T-helper 2 cell treated with Interferon-gamma antibody and Interleukin-4, amounts not matched to agents 5 μg/mL and 100 μg/mL, for 36 hours (primary cell): ENCODE measurements at regions not wholly inside any gene's neighbourhood (a gene's known extent, or its start where the extent isn't known, plus 50 kb on each side); places are given as distances from the start of the nearest gene placed in this dataset.

ENCODE experiments used
- DNase-seq: peaks from one replicate; pipeline ENCODE4 v3.0.0; 2021; ENCODE audit warnings: low spot score
- H3K27ac Mint-ChIP-seq: one replicate; pipeline ENCODE4 v1.8.0; 2021; ENCODE audit warnings: mild to moderate bottlenecking, mixed read lengths
- H3K27me3 Mint-ChIP-seq: one replicate; pipeline ENCODE4 v1.8.0; 2021; ENCODE audit warnings: low read depth, mixed read lengths
- H3K36me3 Mint-ChIP-seq: one replicate; pipeline ENCODE4 v1.8.0; 2021; ENCODE audit warnings: low read depth, mixed read lengths
- H3K4me1 Mint-ChIP-seq: one replicate; pipeline ENCODE4 v1.8.0; 2021; ENCODE audit warnings: low read depth, mixed read lengths
- H3K4me3 Mint-ChIP-seq: one replicate; pipeline ENCODE4 v1.8.0; 2022; ENCODE audit warnings: mild to moderate bottlenecking, moderate library complexity, mixed read lengths
- H3K9me3 Mint-ChIP-seq: one replicate; pipeline ENCODE4 v1.8.0; 2021; ENCODE audit warnings: mixed read lengths

- no peak for DNase-seq
- Mint-ChIP-seq H3K4me3 (no peak overlapping the region), H3K27me3 (no peaks in the 10 kb centered on the region), H3K36me3 (no peaks in the 10 kb centered on the region), H3K27ac (no peak overlapping the region), H3K9me3 (peaks cover 56% of the 10 kb centered on the region), H3K4me1 (no peaks in the 10 kb centered on the region)
These were observed 670.0 kb upstream of the CDH2 start for GRCh38 chr18:28846958-28847357.

GRCh38 chr18:28837100-28837499 is 660.2 kb upstream of the CDH2 start:
- no peaks in the 10 kb centered on the region for H3K27me3 Mint-ChIP-seq
- no peaks in the 10 kb centered on the region for H3K36me3 Mint-ChIP-seq
- no peak overlapping the region for H3K4me3 Mint-ChIP-seq
- DNase-seq: no peak
- H3K9me3 Mint-ChIP-seq: peaks cover 9% of the 10 kb centered on the region
- no peaks in the 10 kb centered on the region for H3K4me1 Mint-ChIP-seq
- H3K27ac Mint-ChIP-seq: no peak overlapping the region

- Mint-ChIP-seq H3K36me3 (no peaks in the 10 kb centered on the region), H3K4me3 (no peak overlapping the region), H3K27ac (no peak overlapping the region), H3K4me1 (no peaks in the 10 kb centered on the region), H3K9me3 (peaks cover 7% of the 10 kb centered on the region), H3K27me3 (no peaks in the 10 kb centered on the region)
- no peak for DNase-seq
These were observed 658.0 kb upstream of the CDH2 start for GRCh38 chr18:28834889-28835288.

DNA sequence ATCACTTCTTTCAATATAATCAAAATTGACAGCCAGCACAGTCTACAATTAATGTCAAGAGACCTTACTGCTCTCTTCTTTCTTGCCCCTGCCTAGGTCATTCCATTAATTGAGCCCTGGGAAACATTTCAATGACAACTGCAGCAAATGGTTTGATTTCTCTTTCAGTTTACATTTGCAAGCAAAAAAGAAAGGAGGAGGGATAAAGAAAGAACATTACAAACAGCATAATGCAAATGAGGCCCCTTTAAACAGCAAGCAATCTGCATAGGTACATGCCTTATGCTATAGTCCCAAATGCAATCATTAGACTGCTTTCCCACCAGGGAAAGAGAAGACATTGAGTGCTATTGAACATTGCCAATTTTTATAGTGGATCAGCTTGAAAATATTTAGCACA is 655.0 kb upstream of the CDH2 start:
- H3K36me3 Mint-ChIP-seq: no peaks in the 10 kb centered on the region
- peaks cover 7% of the 10 kb centered on the region for H3K9me3 Mint-ChIP-seq
- H3K4me3 Mint-ChIP-seq: no peak overlapping the region
- no peaks in the 10 kb centered on the region for H3K4me1 Mint-ChIP-seq
- no peak for DNase-seq
- no peaks in the 10 kb centered on the region for H3K27me3 Mint-ChIP-seq
- H3K27ac Mint-ChIP-seq: no peak overlapping the region

DNA sequence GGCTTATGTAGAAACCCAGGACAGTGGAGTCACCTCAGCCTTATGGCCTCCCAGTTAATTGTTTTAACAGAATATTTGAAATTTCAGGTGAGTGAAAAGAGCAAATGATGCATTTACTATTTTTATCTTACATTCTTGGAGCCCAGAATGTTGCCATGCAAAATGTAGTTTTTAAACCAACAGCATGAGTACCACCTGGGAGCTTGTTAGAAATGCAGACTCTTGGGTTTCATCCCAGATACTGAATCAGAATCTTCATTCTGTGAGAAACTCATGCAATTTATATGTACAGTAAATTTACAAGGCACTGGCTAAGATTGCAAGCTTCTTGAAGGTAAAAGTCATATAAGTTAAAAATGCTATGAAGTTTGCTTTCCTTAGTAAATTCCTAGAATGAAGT is 654.5 kb upstream of the CDH2 start:
- Mint-ChIP-seq H3K9me3 (peaks cover 7% of the 10 kb centered on the region), H3K27me3 (no peaks in the 10 kb centered on the region), H3K4me3 (no peak overlapping the region), H3K4me1 (no peaks in the 10 kb centered on the region), H3K36me3 (no peaks in the 10 kb centered on the region), H3K27ac (no peak overlapping the region)
- DNase-seq: no peak

- Mint-ChIP-seq H3K4me1 (no peaks in the 10 kb centered on the region), H3K9me3 (peaks cover 36% of the 10 kb centered on the region), H3K27ac (no peak overlapping the region), H3K36me3 (no peaks in the 10 kb centered on the region), H3K4me3 (no peak overlapping the region), H3K27me3 (no peaks in the 10 kb centered on the region)
- no peak for DNase-seq
These were observed 649.2 kb upstream of the CDH2 start for GRCh38 chr18:28826107-28826506.

- peaks cover 44% of the 10 kb centered on the region for H3K9me3 Mint-ChIP-seq
- DNase-seq: no peak
- H3K36me3 Mint-ChIP-seq: no peaks in the 10 kb centered on the region
- no peaks in the 10 kb centered on the region for H3K27me3 Mint-ChIP-seq
- H3K4me1 Mint-ChIP-seq: no peaks in the 10 kb centered on the region
- H3K4me3 Mint-ChIP-seq: no peak overlapping the region
- no peak overlapping the region for H3K27ac Mint-ChIP-seq
These were observed 647.2 kb upstream of the CDH2 start for GRCh38 chr18:28824183-28824574.

DNA sequence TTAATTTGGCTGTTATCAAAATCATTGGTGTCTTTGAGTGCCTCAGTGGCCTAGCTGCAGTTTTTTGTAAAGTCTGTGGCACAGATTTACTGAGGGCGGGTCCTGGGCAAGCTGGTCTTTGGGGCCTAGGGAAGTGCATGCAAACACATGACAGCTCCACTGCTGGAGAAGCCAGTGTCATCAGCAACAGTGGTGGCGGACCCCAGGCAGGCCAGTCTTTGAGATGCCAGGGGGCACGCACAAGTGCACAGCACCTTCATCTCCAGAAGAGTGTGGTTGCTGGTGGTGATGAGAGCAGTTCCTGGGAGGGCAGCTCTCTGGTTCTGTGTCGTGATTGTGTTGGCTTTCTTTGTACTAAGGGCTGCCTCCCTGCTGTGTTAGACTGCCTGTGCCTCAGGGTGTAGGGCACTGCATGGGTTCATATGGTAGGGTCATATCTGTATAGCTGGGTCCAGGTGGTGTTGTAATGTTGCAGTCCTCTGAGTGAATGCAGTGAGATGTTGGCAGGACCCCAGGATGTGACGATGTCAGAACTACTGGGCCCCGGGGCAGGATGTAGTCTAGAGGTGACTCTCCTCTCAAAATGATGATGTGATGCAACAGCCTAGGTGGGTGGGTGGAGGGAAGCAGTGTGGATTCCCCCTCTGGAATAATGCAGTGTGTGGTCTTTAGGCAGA is 646.7 kb upstream of the CDH2 start:
- no peak for DNase-seq
- Mint-ChIP-seq H3K27ac (no peak overlapping the region), H3K4me3 (no peak overlapping the region), H3K4me1 (no peaks in the 10 kb centered on the region), H3K36me3 (no peaks in the 10 kb centered on the region), H3K9me3 (peaks cover 45% of the 10 kb centered on the region), H3K27me3 (no peaks in the 10 kb centered on the region)

- Mint-ChIP-seq H3K4me1 (no peaks in the 10 kb centered on the region), H3K27ac (no peak overlapping the region), H3K36me3 (no peaks in the 10 kb centered on the region), H3K4me3 (no peak overlapping the region), H3K9me3 (peaks cover 52% of the 10 kb centered on the region), H3K27me3 (no peaks in the 10 kb centered on the region)
- DNase-seq: no peak
These were observed 643.4 kb upstream of the CDH2 start for GRCh38 chr18:28820353-28820752.

GRCh38 chr18:28816155-28816554 is 639.2 kb upstream of the CDH2 start:
- peaks cover 30% of the 10 kb centered on the region for H3K9me3 Mint-ChIP-seq

GRCh38 chr18:28814365-28814764 is 637.4 kb upstream of the CDH2 start:
- Mint-ChIP-seq H3K36me3 (no peaks in the 10 kb centered on the region), H3K4me3 (no peak overlapping the region), H3K4me1 (no peaks in the 10 kb centered on the region), H3K9me3 (peaks cover 18% of the 10 kb centered on the region), H3K27me3 (no peaks in the 10 kb centered on the region), H3K27ac (no peak overlapping the region)
- DNase-seq: no peak

More at GRCh38 chr18:28816155-28816554, 639.2 kb upstream of the CDH2 start:
- Mint-ChIP-seq H3K4me3 (no peak overlapping the region), H3K27ac (no peak overlapping the region), H3K27me3 (no peaks in the 10 kb centered on the region), H3K4me1 (no peaks in the 10 kb centered on the region), H3K36me3 (no peaks in the 10 kb centered on the region)
- no peak for DNase-seq

DNA sequence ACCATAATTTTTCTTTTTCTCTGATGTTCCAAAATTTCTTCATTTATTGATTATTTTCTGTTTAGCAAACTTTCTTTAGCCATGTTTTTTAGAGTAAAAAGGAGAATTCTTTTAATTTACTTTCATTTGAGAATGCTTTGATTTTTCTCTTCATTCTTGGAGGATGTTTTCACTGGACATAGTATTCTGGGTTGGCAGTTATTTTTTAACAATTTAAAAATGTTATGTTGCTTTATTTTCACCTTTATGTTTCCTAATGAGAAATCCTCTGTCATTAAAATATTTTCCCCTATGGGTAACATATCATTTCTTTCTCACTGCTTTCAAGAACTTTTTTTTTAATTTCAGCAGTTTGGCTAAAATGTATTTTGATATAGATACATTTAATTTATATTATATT is 631.4 kb upstream of the CDH2 start:
- DNase-seq: no peak
- H3K4me3 Mint-ChIP-seq: no peak overlapping the region
- peaks cover 31% of the 10 kb centered on the region for H3K9me3 Mint-ChIP-seq
- H3K4me1 Mint-ChIP-seq: no peaks in the 10 kb centered on the region
- no peaks in the 10 kb centered on the region for H3K36me3 Mint-ChIP-seq
- H3K27ac Mint-ChIP-seq: no peak overlapping the region
- H3K27me3 Mint-ChIP-seq: no peaks in the 10 kb centered on the region

DNA sequence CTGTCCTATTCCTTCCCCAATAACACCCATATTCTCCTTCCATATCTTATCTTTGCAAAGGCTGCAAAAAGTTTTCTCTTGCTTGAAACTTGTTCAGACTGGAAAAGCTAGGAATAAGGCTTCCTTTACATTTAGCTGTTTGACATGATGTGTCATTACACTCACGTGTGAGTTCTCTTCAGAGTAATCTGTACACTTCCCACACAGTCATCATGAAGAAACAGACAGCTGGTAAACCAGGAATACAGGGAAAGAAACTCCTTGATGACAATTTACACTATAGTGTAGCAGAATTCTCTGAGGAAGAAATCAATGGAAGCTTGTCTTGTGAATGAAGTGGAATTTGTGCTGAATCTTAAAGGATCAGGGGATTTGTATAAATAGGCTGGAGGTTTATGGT is 628.6 kb upstream of the CDH2 start:
- no peak overlapping the region for H3K4me3 Mint-ChIP-seq
- no peaks in the 10 kb centered on the region for H3K27me3 Mint-ChIP-seq
- no peak overlapping the region for H3K27ac Mint-ChIP-seq
- no peak for DNase-seq
- H3K4me1 Mint-ChIP-seq: no peaks in the 10 kb centered on the region
- H3K9me3 Mint-ChIP-seq: peaks cover 24% of the 10 kb centered on the region
- no peaks in the 10 kb centered on the region for H3K36me3 Mint-ChIP-seq

GRCh38 chr18:28804512-28805202 is 627.7 kb upstream of the CDH2 start:
- H3K9me3 Mint-ChIP-seq: peaks cover 26% of the 10 kb centered on the region

GRCh38 chr18:28802546-28802945 is 625.6 kb upstream of the CDH2 start:
- no peak overlapping the region for H3K27ac Mint-ChIP-seq
- H3K9me3 Mint-ChIP-seq: peaks cover 25% of the 10 kb centered on the region
- no peaks in the 10 kb centered on the region for H3K27me3 Mint-ChIP-seq
- no peak for DNase-seq
- H3K36me3 Mint-ChIP-seq: no peaks in the 10 kb centered on the region
- no peak overlapping the region for H3K4me3 Mint-ChIP-seq
- H3K4me1 Mint-ChIP-seq: no peaks in the 10 kb centered on the region

More at GRCh38 chr18:28804512-28805202, 627.7 kb upstream of the CDH2 start:
- no peak for DNase-seq
- no peaks in the 10 kb centered on the region for H3K27me3 Mint-ChIP-seq
- H3K4me1 Mint-ChIP-seq: no peaks in the 10 kb centered on the region
- no peaks in the 10 kb centered on the region for H3K36me3 Mint-ChIP-seq
- H3K27ac Mint-ChIP-seq: no peak overlapping the region
- no peak overlapping the region for H3K4me3 Mint-ChIP-seq
